HG03432 (cell line): ENCODE measurements at regions not wholly inside any gene's neighbourhood (a gene's known extent, or its start where the extent isn't known, plus 50 kb on each side); places are given as distances from the start of the nearest gene placed in this dataset.

Experiments
- ATAC-seq: cut with Tn5 transposase; IDR thresholded peaks from one replicate; pipeline ENCODE4 v1.9.1; 2021; ENCODE audit warnings: mild to moderate bottlenecking, moderate library complexity; ENCODE audit not compliant: unreplicated experiment

- no peak for ATAC-seq
Measured at GRCh38 chr14:101128478-101129321, 225.2 kb upstream of the RTL1 start.

- ATAC-seq: no peak
Measured at GRCh38 chr14:101129521-101130167, 226.1 kb upstream of the RTL1 start.

- ATAC-seq: no peak
Measured at GRCh38 chr14:101130861-101131260, 227.3 kb upstream of the RTL1 start.

- no peak for ATAC-seq
Measured at GRCh38 chr14:101131451-101131916, 228.0 kb upstream of the RTL1 start.

- ATAC-seq: no peak
Measured at GRCh38 chr14:101132051-101132571, 228.6 kb upstream of the RTL1 start.

- ATAC-seq: no peak
Measured at GRCh38 chr14:101132588-101132987, 229.1 kb upstream of the RTL1 start.

GRCh38 chr14:101133068-101133467 is 229.5 kb upstream of the RTL1 start:
- no peak for ATAC-seq

- no peak for ATAC-seq
Measured at GRCh38 chr14:101134161-101134631, 230.7 kb upstream of the RTL1 start.

GRCh38 chr14:101134851-101135433 is 231.4 kb upstream of the RTL1 start:
- no peak for ATAC-seq

- ATAC-seq: no peak
Measured at GRCh38 chr14:101135796-101136742, 232.5 kb upstream of the RTL1 start.

- no peak for ATAC-seq
Measured at GRCh38 chr14:101137234-101137633, 233.7 kb upstream of the RTL1 start.

- ATAC-seq: no peak
Measured at GRCh38 chr14:101147848-101148247, 244.3 kb upstream of the RTL1 start.

- ATAC-seq: no peak
Measured at GRCh38 chr14:101150039-101150610, 246.6 kb upstream of the RTL1 start.

GRCh38 chr14:101151226-101151926 is 247.9 kb upstream of the RTL1 start:
- no peak for ATAC-seq

GRCh38 chr14:101151927-101152305 is 248.4 kb upstream of the RTL1 start:
- no peak for ATAC-seq

- ATAC-seq: no peak
Measured at GRCh38 chr14:101152855-101153254, 249.3 kb upstream of the RTL1 start.

- ATAC-seq: no peak
Measured at GRCh38 chr14:101153691-101154090, 250.2 kb upstream of the RTL1 start.

- no peak for ATAC-seq
Measured at GRCh38 chr14:101155575-101155974, 252.1 kb upstream of the RTL1 start.

- ATAC-seq: no peak
Measured at GRCh38 chr14:101167428-101167827, 263.9 kb upstream of the RTL1 start.
